ENCODE measurements at regions not wholly inside any gene's neighbourhood (a gene's known extent, or its start where the extent isn't known, plus 50 kb on each side); places are given as distances from the start of the nearest gene placed in this dataset.

DNA sequence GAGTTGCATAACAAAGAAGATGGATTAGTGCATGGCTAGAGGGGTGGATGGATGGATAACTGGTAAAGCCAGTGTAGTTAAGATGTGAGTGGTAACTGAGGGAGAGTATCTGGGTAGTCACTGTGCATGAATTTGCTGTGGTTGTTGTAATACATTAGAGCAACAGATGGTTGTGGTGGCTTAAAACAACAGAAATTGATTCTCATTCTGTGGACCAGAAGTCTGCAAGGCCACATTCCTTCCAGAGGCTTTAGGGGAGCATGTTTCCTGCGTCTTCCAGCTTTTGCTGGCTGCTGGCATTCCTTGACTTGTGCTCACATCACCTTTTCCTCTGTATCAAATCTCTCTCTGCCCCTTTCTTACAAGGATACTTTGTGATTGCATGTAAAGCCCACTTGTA lies 155.4 kb downstream of the ASB1 start:
- H3K4me3 Mint-ChIP-seq: no peak overlapping the region
- no peaks in the 10 kb centered on the region for H4K20me1 ChIP-seq (ENCODE audit: control insufficient read depth, insufficient read depth, low read length, poor library complexity, severe bottlenecking)
- no peak overlapping the region for H3K4me2 ChIP-seq (replicated peaks; ENCODE audit: low read depth, low read length, poor library complexity, severe bottlenecking)
- H3K4me1 ChIP-seq (ENCODE audit: control insufficient read depth in 2 of 2, insufficient read depth in 2 of 2, low read length in 2 of 2): no peaks in the 10 kb centered on the region
- CTCF ChIA-PET: no interaction called here
- H3K9me3 Mint-ChIP-seq (ENCODE audit: insufficient read depth): peaks cover 3% of the 10 kb centered on the region
- no peaks in the 10 kb centered on the region for H3K4me1 Mint-ChIP-seq
- H3K27ac Mint-ChIP-seq: no peak overlapping the region
- WGBS (ENCODE audit: insufficient coverage): 78% methylated on average over 1 of the region's 1 CpG
- no peak overlapping the region for H3K4me3 ChIP-seq (ENCODE audit: control extremely low read depth in 1 of 5, extremely low read depth in 1 of 5, insufficient read depth in 1 of 5, low read depth in 2 of 5, low read length in 4 of 5)
- intact Hi-C loops (cut with micrococcal nuclease): no loop called here
- ATAC-seq (ENCODE audit: low read depth) (no peak), DNase-seq (no peak)
- H3K9ac ChIP-seq (ENCODE audit: low read length): no peak overlapping the region
- no peak overlapping the region for H3K27ac ChIP-seq (ENCODE audit: low read length in 2 of 2)
- POLR2A ChIA-PET: no interaction called here
- no peaks in the 10 kb centered on the region for H3K79me2 ChIP-seq (ENCODE audit: control insufficient read depth, insufficient read depth, low read length)
- H2AFZ ChIP-seq (ENCODE audit: insufficient read depth, low read depth, low read length, poor library complexity, severe bottlenecking): no peak overlapping the region
- no peak for TF ChIP-seq EZH2 (IDR thresholded peaks at IDR 0.05; ENCODE audit: borderline replicate concordance, insufficient read depth, low read depth, low read length, poor library complexity, severe bottlenecking)
- TF ChIP-seq, protein P1, sequence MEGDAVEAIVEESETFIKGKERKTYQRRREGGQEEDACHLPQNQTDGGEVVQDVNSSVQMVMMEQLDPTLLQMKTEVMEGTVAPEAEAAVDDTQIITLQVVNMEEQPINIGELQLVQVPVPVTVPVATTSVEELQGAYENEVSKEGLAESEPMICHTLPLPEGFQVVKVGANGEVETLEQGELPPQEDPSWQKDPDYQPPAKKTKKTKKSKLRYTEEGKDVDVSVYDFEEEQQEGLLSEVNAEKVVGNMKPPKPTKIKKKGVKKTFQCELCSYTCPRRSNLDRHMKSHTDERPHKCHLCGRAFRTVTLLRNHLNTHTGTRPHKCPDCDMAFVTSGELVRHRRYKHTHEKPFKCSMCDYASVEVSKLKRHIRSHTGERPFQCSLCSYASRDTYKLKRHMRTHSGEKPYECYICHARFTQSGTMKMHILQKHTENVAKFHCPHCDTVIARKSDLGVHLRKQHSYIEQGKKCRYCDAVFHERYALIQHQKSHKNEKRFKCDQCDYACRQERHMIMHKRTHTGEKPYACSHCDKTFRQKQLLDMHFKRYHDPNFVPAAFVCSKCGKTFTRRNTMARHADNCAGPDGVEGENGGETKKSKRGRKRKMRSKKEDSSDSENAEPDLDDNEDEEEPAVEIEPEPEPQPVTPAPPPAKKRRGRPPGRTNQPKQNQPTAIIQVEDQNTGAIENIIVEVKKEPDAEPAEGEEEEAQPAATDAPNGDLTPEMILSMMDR (IDR thresholded peaks at IDR 0.05): no peak
- H3K27me3 Mint-ChIP-seq: peaks cover 8% of the 10 kb centered on the region
- H3K27me3 ChIP-seq (replicated peaks in 1 of 4; ENCODE audit: control extremely low read depth in 1 of 4, control insufficient read depth in 3 of 4, insufficient read depth in 4 of 4, low read length in 3 of 4): no peaks in the 10 kb centered on the region
- H3K9me3 ChIP-seq (ENCODE audit: control extremely low read depth in 1 of 3, control insufficient read depth in 2 of 3, insufficient read depth in 1 of 3, low read length in 2 of 3): peaks cover 0 to 5% (median 0%) of the 10 kb centered on the region in 3 donors
- no peaks in the 10 kb centered on the region for H3K36me3 ChIP-seq (replicated peaks in 1 of 2; ENCODE audit: control extremely low read depth in 1 of 2, control insufficient read depth in 1 of 2, extremely low read depth in 1 of 2, insufficient read depth in 2 of 2, low read length in 1 of 2)

DNA sequence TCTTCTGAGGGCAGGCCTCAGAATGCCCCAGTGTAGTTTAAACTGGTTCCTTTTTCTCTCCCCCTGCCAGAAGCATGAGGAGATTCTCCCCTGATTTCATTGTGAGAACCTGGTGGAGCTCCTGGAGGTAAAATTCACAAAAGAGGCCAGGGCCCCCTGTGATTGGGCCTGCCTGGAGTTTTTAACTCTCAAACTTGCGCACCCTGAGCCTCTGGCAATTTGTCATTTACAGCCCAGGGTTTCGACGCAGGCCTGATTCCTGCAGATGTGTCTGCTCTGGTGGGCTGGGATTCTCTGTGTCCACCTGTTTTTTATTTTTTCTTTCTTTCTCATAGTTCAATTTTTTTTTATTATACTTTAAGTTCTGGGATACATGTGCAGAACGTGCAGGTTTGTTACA lies 157.9 kb downstream of the ASB1 start:
- Mint-ChIP-seq H3K27ac (no peak overlapping the region), H3K9me3 (ENCODE audit: insufficient read depth) (peaks cover 3% of the 10 kb centered on the region), H3K4me3 (no peak overlapping the region), H3K4me1 (no peaks in the 10 kb centered on the region), H3K27me3 (peaks cover 4% of the 10 kb centered on the region)
- H3K4me1 ChIP-seq (ENCODE audit: control insufficient read depth in 2 of 2, insufficient read depth in 2 of 2, low read length in 2 of 2): no peaks in the 10 kb centered on the region
- 100% methylated on average over 1 of the region's 4 CpGs for WGBS (ENCODE audit: insufficient coverage)
- H4K20me1 ChIP-seq (ENCODE audit: control insufficient read depth, insufficient read depth, low read length, poor library complexity, severe bottlenecking): no peaks in the 10 kb centered on the region
- no peaks in the 10 kb centered on the region for H3K27me3 ChIP-seq (replicated peaks in 1 of 4; ENCODE audit: control extremely low read depth in 1 of 4, control insufficient read depth in 3 of 4, insufficient read depth in 4 of 4, low read length in 3 of 4)
- ChIA-PET POLR2A (no interaction called here), CTCF (no interaction called here)
- intact Hi-C loops (cut with micrococcal nuclease): no loop called here
- H3K4me3 ChIP-seq (ENCODE audit: control extremely low read depth in 1 of 5, extremely low read depth in 1 of 5, insufficient read depth in 1 of 5, low read depth in 2 of 5, low read length in 4 of 5): no peak overlapping the region
- no peaks in the 10 kb centered on the region for H3K79me2 ChIP-seq (ENCODE audit: control insufficient read depth, insufficient read depth, low read length)
- H3K27ac ChIP-seq (ENCODE audit: low read length in 2 of 2): no peak overlapping the region
- TF ChIP-seq, protein P1 (IDR thresholded peaks at IDR 0.05): no peak
- no peak for TF ChIP-seq EZH2 (IDR thresholded peaks at IDR 0.05; ENCODE audit: borderline replicate concordance, insufficient read depth, low read depth, low read length, poor library complexity, severe bottlenecking)
- no peak overlapping the region for H2AFZ ChIP-seq (ENCODE audit: insufficient read depth, low read depth, low read length, poor library complexity, severe bottlenecking)
- no peak for DNase-seq
- ATAC-seq (ENCODE audit: low read depth): no peak
- no peak overlapping the region for H3K9ac ChIP-seq (ENCODE audit: low read length)
- peaks cover 0 to under 1% (median 0%) of the 10 kb centered on the region in 3 donors for H3K9me3 ChIP-seq (ENCODE audit: control extremely low read depth in 1 of 3, control insufficient read depth in 2 of 3, insufficient read depth in 1 of 3, low read length in 2 of 3)
- no peak overlapping the region for H3K4me2 ChIP-seq (replicated peaks; ENCODE audit: low read depth, low read length, poor library complexity, severe bottlenecking)
- no peaks in the 10 kb centered on the region for H3K36me3 ChIP-seq (replicated peaks in 1 of 2; ENCODE audit: control extremely low read depth in 1 of 2, control insufficient read depth in 1 of 2, extremely low read depth in 1 of 2, insufficient read depth in 2 of 2, low read length in 1 of 2)

Measured in B cell (primary cell).